Endothelial cell of umbilical vein (primary cell): ENCODE measurements at regions not wholly inside any gene's neighbourhood (a gene's known extent, or its start where the extent isn't known, plus 50 kb on each side); places are given as distances from the start of the nearest gene placed in this dataset.

Experiments used
- BruUV-seq: library from RNA; stranded (reverse); fragments of 400-500 nt; replicated peaks from 2 replicates; lab custom pipeline; 2021; lab: Mats Ljungman, UMichigan
- CTCF ChIA-PET: fragments of 300-600, 350-600 bp; sonication (Branson Sonifier 250); formaldehyde crosslinking; loops from one replicate; lab custom pipeline; 2021; ENCODE audit warnings: antibody characterized with exemption, inconsistent platforms; lab: Charles Lee
- POLR2A ChIA-PET: fragments of 300-600, 350-600 bp; sonication (Branson Sonifier 250); formaldehyde crosslinking; loops from one replicate; lab custom pipeline; 2021; ENCODE audit warnings: antibody characterized with exemption, inconsistent platforms; lab: Charles Lee
- DNase-seq: peaks from one replicate; pipeline ENCODE4 v3.0.0-alpha.2; 2011; ENCODE audit warnings: low read depth, low spot score
- FAIRE-seq: peaks from 2 replicates; lab custom pipeline; 2011; peaks lifted over from hg19 to GRCh38; lab: Jason Lieb, UNC
- H2AFZ ChIP-seq: 2 replicates; pipeline ENCODE4 v1.6.0; 2012; ENCODE audit warnings: low read depth, low read length, control low read depth, inconsistent platforms
- H3K27ac ChIP-seq: 2 replicates; pipeline ENCODE4 v1.5.1; 2011; ENCODE audit warnings: low read depth, mild to moderate bottlenecking, control low read depth, low read length, moderate library complexity; ENCODE audit not compliant: insufficient read depth
- H3K27me3 ChIP-seq, 2 experiments: 2 replicates each; pipeline versions ENCODE4 v1.6.0 to v1.6.1; 2011; ENCODE audit warnings: low read length in 2 of 2, mixed read lengths in 1 of 2; ENCODE audit not compliant: control insufficient read depth in 2 of 2, insufficient read depth in 2 of 2
- H3K36me3 ChIP-seq, 2 experiments: 2 replicates in 1 of 2; 3 replicates in 1 of 2; pipeline ENCODE4 v1.5.1; 2011; ENCODE audit warnings: low read length in 2 of 2, mild to moderate bottlenecking in 1 of 2, moderate library complexity in 1 of 2; ENCODE audit not compliant: control insufficient read depth in 2 of 2, insufficient read depth in 2 of 2; ENCODE audit errors: extremely low read depth in 1 of 2
- H3K4me1 ChIP-seq: 3 replicates; pipeline ENCODE4 v1.5.1; 2011; ENCODE audit warnings: mild to moderate bottlenecking, low read length; ENCODE audit not compliant: control insufficient read depth, insufficient read depth; ENCODE audit errors: extremely low read depth
- H3K4me2 ChIP-seq: 2 replicates; pipeline ENCODE4 v1.6.1; 2011; ENCODE audit warnings: low read length, control low read depth, mixed read lengths; ENCODE audit not compliant: insufficient read depth
- H3K4me3 ChIP-seq, 3 experiments: fragments of 200-600 bp in 1 of 3; sonication (generic), shearing (Covaris generic) in 1 of 3; replicated peaks in 1 of 3; 2 replicates each; pipeline ENCODE4 v1.5.1; 2011 to 2016; ENCODE audit warnings: control low read depth in 3 of 3, low read length in 3 of 3, mild to moderate bottlenecking in 2 of 3, inconsistent platforms in 1 of 3, low read depth in 1 of 3, moderate library complexity in 1 of 3; ENCODE audit not compliant: insufficient read depth in 1 of 3
- H3K79me2 ChIP-seq: 2 replicates; pipeline ENCODE4 v1.6.0; 2012; ENCODE audit warnings: low read length, inconsistent platforms; ENCODE audit not compliant: control insufficient read depth, insufficient read depth
- H3K9ac ChIP-seq: replicated peaks from 2 replicates; pipeline ENCODE3; 2011; ENCODE audit warnings: low read length, control low read depth; ENCODE audit not compliant: insufficient read depth; ENCODE audit errors: extremely low read depth
- H3K9me1 ChIP-seq: replicated peaks from 3 replicates; pipeline ENCODE4 v1.6.0; 2011; ENCODE audit warnings: mild to moderate bottlenecking, low read length; ENCODE audit not compliant: control insufficient read depth, insufficient read depth; ENCODE audit errors: extremely low read depth
- H3K9me3 ChIP-seq: replicated peaks from 2 replicates; pipeline ENCODE4 v1.5.1; 2012; ENCODE audit warnings: low read length, inconsistent platforms; ENCODE audit not compliant: control insufficient read depth, insufficient read depth
- H4K20me1 ChIP-seq: replicated peaks from 2 replicates; pipeline ENCODE3; 2011; ENCODE audit warnings: mild to moderate bottlenecking, low read length; ENCODE audit not compliant: control insufficient read depth, insufficient read depth; ENCODE audit errors: extremely low read depth
- EZH2 ChIP-seq: IDR thresholded peaks from 2 replicates; pipeline ENCODE4 v1.6.1; 2012; ENCODE audit warnings: borderline replicate concordance, low read depth, mild to moderate bottlenecking, moderate library complexity, low read length, inconsistent platforms; ENCODE audit not compliant: severe bottlenecking
- FOS ChIP-seq: IDR thresholded peaks from 2 replicates; pipeline ENCODE4 v1.6.1; 2011; ENCODE audit warnings: mild to moderate bottlenecking, low read length, moderate library complexity, borderline replicate concordance; ENCODE audit not compliant: insufficient read depth
- POLR2AphosphoS5 ChIP-seq: IDR thresholded peaks from 2 replicates; pipeline ENCODE4 v1.6.1; 2012; ENCODE audit warnings: low read depth, mild to moderate bottlenecking, control low read depth, low read length, moderate library complexity; ENCODE audit not compliant: insufficient read depth
- dilution Hi-C: fragments of 300-500 bp; cut with MboI; formaldehyde crosslinking; loops from one replicate; pipeline ENCODE4 v1.15.0; 2019; ENCODE audit warnings: low sequenced_read_pairs; ENCODE audit not compliant: extremely low pct_ligation_motif_present
- intact Hi-C: fragments of 100-400 bp; cut with micrococcal nuclease; formaldehyde crosslinking; loops from one replicate; pipeline ENCODE4 v1.10.0; 2022
- TF ChIP-seq, protein P1 (sequence below): IDR thresholded peaks from 2 replicates; pipeline ENCODE4 v1.6.1; 2011; ENCODE audit not compliant: insufficient read depth, insufficient read length

DNA sequence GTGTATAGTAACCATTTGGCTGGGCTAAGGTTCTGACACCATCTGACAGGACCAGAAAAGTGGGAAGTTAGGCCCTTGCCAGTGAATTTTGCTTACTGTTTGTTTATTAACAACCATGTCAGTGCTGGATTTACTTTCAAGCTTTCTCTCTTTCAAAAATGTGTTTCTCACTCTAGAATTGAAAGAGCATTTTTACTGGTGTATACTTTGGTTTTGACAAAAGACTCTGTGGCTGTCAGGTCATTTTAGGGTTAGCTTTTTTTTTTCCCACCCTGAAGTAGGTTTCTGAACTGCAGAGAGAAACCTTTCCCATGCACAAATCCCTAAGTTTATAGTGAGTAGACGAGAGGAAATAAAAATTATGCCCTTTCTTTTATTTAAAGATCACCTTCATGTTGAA lies 230.0 kb upstream of the TBC1D5 start:
- TF ChIP-seq POLR2AphosphoS5 (no peak), FOS (no peak)
- TF ChIP-seq, protein P1, sequence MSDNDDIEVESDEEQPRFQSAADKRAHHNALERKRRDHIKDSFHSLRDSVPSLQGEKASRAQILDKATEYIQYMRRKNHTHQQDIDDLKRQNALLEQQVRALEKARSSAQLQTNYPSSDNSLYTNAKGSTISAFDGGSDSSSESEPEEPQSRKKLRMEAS = no peak
- Histone ChIP-seq H4K20me1 (no peaks in the 10 kb centered on the region), H3K27me3 (no peaks in the 10 kb centered on the region), H3K79me2 (no peaks in the 10 kb centered on the region), H3K9me1 (no peaks in the 10 kb centered on the region), H2AFZ (no peak overlapping the region), H3K4me2 (no peak overlapping the region), H3K9me3 (no peaks in the 10 kb centered on the region), H3K36me3 (no peaks in the 10 kb centered on the region), H3K4me1 (no peaks in the 10 kb centered on the region), H3K27ac (no peak overlapping the region), H3K4me3 (no peak overlapping the region), H3K9ac (no peak overlapping the region)
- dilution Hi-C loops = no loop called here
- no peak for DNase-seq
- no TSS peak for BruUV-seq
- no peak for FAIRE-seq
- ChIA-PET POLR2A (no interaction called here), CTCF (no interaction called here)
- intact Hi-C loops = no loop called here

GRCh38 chr3:17972030-17972429 lies 229.6 kb upstream of the TBC1D5 start:
- Histone ChIP-seq H4K20me1 (no peaks in the 10 kb centered on the region), H3K27ac (no peak overlapping the region), H3K4me3 (no peak overlapping the region), H3K79me2 (no peaks in the 10 kb centered on the region), H3K9me1 (no peaks in the 10 kb centered on the region), H3K36me3 (no peaks in the 10 kb centered on the region), H3K4me1 (no peaks in the 10 kb centered on the region), H3K9me3 (no peaks in the 10 kb centered on the region), H3K4me2 (no peak overlapping the region), H3K27me3 (no peaks in the 10 kb centered on the region), H3K9ac (no peak overlapping the region), H2AFZ (no peak overlapping the region)
- ChIA-PET POLR2A (no interaction called here), CTCF (no interaction called here)
- intact Hi-C loops = no loop called here
- BruUV-seq = no TSS peak
- DNase-seq (no peak), FAIRE-seq (no peak)
- dilution Hi-C loops = no loop called here
- TF ChIP-seq EZH2 = no peak
